CD4-positive, alpha-beta T cell treated with Interleukin-2 at 100 ng/mL for 4 hours (primary cell): ENCODE measurements at regions not wholly inside any gene's neighbourhood (a gene's known extent, or its start where the extent isn't known, plus 50 kb on each side); places are given as distances from the start of the nearest gene placed in this dataset.
A peak's percentile ranks its signal among the peaks of the same experiment; 100 is the strongest.

Source experiments
- DNase-seq: peaks from one replicate; pipeline ENCODE4 v3.0.0-alpha.2; 2020; ENCODE audit warnings: low spot score

DNA sequence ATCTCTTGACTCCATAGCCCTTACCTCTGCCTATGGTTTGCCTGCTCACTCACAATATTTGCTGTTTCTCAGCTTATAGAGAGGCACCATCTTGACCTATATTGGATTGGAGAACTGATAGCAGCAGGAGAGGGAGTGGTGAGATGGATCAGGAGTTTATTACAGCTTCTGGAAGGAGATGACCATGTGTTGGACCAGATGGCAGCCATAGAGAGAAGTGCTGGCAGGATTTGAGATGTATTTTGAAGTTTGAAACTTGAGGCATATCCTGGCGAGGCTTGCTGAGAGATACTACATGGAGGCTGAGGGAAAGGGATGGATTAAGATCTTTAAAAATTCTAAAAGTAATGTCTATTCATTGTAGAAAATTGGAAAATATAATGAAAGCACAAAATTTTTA, 198.0 kb upstream of the ZFP64 start:
- no peak for DNase-seq

DNA sequence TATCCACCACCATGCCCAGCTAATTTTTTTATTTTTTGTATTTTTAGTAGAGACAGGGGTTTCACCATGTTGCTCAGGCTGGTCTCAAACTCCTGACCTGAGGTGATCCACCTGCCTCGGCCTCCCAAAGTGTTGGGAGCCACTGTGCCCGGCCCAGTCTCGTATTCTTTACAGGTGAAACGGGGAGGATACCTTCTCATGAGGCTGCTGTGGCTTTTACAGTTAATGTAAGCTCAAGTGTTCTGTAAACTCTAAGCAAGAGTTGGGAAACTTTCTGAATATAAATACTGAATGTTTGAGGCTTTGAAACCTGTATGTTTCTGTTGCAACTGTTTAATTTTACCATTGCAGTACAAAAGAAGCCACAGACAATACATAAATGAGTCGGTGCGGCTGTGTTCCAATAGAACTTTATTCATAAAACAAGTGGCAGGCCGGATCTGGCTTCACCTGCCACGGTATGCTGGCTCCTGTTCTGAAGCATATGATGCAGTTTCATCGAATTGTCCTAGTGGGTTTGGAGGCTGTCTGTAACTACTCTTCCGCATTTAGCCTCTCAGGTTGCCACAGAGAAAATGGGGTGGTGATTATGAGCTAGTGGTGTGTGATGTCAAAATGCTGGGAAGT, 192.5 kb upstream of the ZFP64 start:
- DNase-seq, result no peak

GRCh38 chr20:52382933-52383332, 191.4 kb upstream of the ZFP64 start:
- no peak for DNase-seq

GRCh38 chr20:52379723-52380336, 188.3 kb upstream of the ZFP64 start:
- peak; percentile 45 for DNase-seq

DNA sequence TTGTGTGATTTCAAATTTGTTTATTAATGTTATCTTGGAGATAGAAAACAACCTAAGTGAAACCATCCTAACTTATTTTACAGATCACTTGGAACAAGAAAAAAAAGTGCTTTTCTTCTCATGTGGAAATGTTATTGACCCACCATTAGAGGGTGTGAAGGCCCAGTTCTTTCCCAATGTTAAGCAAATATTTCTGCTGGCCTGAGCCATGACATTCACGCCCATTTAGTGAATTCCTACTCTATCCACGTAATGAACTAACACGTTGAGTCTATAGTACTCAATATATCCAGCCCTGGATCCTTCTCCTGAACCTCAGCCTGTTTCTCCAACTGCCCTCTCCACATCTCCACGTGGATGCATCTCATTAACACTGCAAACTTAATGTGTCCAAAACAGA, 180.6 kb upstream of the ZFP64 start:
- no peak for DNase-seq

DNA sequence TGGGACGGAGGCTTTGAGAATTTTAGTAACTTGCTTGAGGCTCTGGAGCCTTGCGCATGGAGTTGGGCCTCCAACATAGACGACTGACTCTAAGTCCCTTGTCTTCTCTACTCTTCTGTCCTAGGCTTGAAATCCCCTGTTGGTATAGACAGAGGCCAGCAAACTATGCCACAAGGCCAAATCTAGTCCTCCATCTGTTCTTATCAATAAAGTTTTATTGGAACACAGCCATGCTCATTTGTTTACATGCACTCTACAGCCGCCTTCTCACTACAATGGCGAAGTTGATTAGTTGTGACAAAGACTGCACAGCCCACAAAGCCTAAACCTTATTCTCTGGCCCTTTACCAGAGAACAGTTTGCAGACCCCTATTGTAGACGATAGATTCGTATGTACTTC, 174.1 kb upstream of the ZFP64 start:
- no peak for DNase-seq

DNA sequence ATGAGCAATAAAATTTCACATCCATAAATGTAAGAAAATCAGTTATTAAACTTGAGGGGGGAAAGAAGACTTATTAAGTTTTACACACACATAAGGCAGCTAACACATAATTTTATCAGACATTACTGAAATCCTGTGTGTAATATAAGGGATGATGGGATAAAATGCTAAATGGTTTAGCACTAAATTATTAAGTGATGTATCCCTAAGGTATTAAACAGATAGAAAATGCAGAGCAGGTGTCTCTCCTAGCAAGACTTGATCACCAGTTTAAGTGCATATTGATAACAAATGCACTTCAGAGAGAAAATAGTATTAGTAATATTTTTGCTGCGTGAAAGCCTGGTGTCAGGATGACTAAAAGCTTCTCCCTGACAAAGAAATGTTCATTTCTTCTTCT, 172.8 kb upstream of the ZFP64 start:
- no peak for DNase-seq

DNA sequence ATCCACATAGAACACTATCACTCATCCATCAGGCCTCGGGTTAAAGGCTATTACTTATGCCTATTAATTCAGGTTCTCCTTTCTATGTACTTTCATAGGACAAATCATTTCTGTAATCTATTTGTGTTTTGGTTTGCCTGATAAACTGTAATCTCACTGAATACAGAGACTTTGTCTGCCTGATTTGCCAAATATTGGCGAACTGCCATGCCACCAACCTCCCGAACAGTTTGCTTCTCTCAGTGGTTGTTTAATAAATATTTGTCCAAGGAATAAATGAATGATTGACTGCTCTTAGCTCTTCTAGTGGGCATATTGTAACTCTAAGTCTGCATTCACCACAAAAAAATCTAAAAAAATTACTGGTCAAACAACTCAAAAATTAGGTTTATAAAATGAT, 170.1 kb upstream of the ZFP64 start:
- no peak for DNase-seq

GRCh38 chr20:52349806-52350205, 158.2 kb upstream of the ZFP64 start:
- DNase-seq, result no peak

DNA sequence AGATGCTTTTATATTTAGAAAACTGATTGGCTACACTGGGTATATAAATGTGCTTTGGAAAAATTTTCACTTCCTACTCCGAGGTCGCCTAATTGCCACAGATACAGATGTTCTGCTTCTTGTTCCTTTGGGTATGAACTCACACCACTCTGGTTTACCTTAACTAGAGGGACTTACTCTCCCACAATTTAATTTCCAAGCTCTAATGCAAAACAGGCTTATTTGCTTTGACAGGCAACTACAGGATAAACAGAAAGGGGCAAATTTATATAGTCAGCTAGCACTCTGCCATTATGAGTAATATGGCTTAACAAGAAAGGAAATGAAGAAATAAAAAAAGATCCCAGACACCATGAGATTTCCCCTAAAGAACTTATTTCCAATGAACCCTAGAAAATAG, 156.9 kb upstream of the ZFP64 start:
- DNase-seq, result no peak

DNA sequence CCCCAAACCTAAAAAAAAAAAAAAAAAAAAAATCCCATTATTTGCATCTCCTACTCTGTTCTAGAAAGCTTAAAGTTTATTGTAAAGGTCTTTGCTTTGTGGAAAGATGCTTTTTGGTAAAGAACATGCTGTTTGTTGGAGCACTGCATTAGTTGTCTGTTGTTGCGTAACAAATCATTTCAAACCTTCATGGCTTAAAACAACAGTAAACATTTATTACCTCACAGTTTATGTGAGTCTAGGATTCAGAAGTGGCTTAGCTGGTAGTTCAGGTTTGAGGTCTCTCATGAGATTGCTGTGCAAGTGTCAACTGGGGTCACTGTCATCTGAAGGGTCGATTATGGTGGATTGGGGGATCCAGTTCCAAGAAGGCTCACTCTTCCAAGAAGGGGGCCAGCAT, 155.2 kb upstream of the ZFP64 start:
- no peak for DNase-seq

DNA sequence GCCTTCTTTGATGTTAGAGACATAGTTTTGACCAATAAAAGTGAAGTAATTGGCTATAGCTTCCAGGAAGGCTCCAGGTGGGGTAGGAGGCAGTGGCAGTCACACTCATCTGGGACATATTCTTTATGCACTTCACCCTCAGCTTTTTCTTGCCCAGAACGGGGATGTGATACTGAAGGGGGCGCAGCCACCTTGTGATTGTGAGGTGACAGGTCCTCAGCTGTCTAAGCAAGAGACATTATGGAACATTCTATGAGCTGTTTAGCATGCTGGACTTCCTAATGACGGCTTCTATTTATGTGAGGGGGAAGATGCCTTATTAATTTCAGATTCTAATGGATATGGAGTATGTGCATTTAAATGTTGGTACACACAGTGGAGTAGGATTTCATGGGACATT, 151.3 kb upstream of the ZFP64 start:
- peak; percentile 17 for DNase-seq

- DNase-seq, result no peak
Measured at GRCh38 chr20:52340036-52340634, 148.6 kb upstream of the ZFP64 start.

- no peak for DNase-seq
Measured at GRCh38 chr20:52332649-52333250, 141.2 kb upstream of the ZFP64 start.

DNA sequence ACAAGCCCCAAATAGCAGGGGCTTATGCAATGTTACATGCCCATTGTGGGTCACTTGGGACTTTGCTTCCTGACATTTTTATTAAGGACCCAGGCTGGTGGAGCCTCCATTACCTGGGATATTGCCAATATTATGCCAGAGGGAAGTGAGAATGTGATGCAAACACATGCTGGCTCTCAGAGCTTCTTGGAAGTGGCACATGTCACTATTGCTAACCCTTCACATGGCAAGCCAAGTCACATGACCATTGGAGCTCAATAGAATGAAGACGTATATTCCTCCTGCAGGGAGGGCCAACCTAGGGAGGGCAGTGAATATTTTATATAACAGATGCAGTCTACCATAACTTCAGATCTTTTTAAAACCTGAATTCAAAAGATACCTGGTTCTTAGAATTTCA, 140.7 kb upstream of the ZFP64 start:
- no peak for DNase-seq

DNA sequence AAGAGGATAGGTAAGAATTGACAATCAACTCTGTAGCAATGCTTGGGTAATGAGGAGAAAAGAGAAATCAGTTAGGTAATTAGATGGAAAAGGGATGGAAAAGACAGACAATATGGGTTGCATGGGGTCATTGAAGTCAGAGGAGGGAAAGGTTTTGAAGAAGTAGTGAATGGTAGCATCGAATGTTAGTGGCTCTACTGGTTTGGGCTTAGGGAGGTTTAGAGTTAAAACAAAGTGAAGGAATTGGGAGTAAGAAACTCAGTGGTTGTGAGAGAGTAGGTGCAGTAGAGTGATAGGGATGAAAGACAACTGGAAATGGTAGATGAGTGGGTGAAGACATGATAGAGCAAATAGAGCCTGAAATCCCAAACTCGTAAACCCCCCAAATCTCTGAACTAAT, 140.1 kb upstream of the ZFP64 start:
- DNase-seq, result no peak

DNA sequence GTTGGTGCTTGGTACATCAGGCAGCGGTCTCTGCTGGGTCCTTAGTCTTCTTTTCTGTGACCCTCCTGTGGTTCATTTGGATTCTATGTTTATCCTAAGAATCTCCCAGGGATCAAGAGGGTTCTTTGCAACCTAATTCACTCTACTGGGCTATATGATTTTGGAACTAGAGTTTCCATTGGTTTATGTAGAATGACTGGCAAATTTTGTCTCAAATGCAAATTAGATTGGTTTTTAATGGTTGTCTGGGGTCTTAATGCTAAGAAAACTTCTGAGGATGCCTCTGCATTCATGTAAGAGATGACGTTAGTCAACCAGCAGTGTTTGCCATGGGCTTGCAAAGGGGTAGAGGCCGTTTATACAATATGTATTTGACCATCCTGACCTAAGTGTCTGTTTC, 129.8 kb upstream of the ZFP64 start:
- no peak for DNase-seq

- no peak for DNase-seq
Measured at GRCh38 chr20:52318651-52319050, 127.1 kb upstream of the ZFP64 start.

- no peak for DNase-seq
Measured at GRCh38 chr20:52313341-52313963, 121.9 kb upstream of the ZFP64 start.

DNA sequence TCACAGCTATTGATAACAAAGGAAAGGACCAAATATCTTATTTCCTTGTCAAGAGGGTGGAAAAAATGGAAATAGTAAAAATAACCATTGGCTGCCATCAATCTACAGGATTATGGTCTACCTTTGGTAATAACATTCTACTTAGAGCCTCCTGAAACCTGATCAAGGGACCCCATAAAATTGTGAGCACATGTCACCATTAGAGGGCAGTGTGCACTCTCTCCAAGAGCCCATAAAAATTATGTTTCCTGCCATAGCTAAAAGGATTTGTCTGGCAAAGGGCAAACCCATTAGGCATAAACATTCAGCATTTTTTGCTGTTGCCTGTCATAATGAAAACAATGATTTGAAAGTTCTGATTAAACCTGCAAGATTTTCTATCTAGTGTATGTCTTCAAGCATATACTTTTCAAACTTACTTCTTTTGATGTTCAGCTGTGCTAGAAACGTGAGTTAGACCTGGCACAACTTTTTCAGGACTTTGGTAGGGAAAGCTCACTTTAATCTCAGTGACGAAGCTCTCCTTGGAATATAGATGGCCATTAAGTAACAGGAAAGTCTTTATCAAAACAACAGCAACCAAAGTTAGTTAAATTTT, 120.7 kb upstream of the ZFP64 start:
- DNase-seq, result peak; percentile 73

DNA sequence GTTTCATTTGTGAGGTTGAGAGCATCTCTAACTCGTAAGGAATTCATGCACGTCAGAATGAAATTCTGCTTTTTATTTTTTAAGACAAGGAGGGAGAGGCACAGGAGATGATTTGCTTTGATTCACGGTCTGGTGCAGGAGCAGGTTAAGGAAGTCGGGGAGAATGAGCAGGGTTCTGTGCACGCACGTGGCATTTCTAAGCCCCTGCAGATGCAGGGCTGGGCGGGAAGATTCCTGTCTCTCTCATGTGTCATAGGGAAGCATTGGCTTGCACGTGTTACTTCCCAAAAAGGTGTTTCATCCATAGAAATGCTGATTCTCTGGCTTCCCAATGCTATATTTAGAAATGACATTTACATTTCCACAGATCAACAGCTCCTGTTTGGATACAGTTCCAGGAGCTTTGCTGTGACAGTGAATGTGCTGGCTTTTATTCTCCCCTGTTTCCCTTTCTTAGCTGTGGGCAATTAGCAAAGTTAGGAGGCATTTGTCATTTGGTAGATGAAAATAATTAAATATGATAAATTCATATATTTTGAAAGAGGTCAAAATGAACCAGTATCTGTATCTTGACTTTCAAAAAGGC, 119.7 kb upstream of the ZFP64 start:
- no peak for DNase-seq

DNA sequence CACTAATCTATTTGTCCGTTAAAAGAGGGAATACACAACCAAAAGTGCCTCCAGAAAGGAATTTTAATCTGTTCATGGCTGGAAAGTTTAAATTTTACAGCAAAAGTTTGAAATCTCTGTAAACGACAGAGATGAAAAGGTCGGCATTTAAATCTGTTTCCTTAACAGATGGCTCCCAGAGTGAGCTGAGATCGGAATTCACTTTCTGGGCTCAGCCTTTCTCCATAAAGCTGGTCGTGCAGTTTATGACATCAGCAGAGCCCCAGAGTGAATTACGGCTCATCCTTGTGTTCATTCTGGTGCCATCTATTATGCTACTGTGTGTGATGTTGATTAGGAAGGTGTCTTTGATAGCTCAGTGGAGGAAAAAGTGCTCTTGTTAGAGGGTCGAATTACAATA, 117.6 kb upstream of the ZFP64 start:
- no peak for DNase-seq
